Dedifferentiated amniotic fluid mesenchymal stem cell (primary cell): ENCODE measurements at regions not wholly inside any gene's neighbourhood (a gene's known extent, or its start where the extent isn't known, plus 50 kb on each side); places are given as distances from the start of the nearest gene placed in this dataset.

Experiments used
- DNase-seq: peaks from one replicate; pipeline ENCODE4 v3.0.0-alpha.2; 2016; ENCODE audit errors: extremely low spot score

DNA sequence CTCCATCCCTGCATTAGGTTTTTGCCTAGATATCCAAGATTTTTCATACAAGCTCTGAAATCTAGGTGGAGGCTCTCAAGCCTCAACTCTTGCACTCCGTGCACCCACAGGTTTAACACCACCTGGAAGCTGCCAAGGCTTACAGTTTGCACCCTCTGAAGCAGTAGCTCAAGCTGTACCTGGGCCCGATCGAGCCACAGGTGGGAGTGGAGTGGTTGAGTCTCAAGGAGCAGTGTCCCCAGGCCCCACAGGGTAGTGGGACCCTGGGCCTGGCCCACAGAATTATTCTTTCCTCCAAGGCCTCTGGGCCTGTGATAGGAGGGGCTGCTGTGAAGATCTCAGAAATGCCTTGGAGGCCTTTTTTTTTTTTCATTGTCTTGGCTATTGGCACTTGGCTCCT is 973.5 kb upstream of the MAP3K7 start:
- no peak for DNase-seq

DNA sequence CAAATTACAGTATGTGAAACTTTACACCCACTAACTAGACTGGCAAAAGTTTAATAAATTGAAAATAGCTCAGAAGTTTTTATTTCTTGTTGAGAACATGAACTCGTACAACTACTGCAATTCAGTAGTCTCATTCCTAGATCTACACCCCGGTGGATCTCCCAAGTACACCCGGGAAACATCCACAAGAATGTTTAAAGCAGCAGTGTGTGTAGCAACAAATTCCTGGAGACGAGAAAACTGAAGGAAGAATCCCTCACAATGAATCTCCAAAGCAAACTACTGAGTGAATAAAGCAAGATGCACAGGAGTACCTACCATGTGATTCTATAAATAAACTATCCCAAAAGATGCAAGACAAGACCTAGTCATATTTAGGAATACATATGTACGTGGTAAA is 954.0 kb upstream of the MAP3K7 start:
- DNase-seq, result no peak

DNA sequence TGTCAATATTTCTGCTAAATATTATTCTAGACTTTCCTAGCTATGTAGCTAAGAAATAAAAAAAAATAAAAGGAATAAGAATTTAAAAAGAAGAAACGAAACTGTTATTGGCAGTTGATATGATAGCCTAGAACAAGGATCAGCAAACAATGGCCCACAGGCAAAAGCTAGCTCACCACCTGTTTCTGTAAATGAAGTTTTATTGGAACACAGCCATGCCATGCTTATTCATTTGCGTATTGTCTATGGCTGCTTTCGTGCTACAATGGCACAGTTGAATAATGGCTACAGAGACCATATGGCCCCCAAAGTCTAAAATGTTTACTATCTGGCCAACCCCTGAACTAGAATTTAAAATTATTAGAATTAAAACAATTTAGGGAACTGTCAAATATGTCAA is 952.6 kb upstream of the MAP3K7 start:
- DNase-seq, result no peak

DNA sequence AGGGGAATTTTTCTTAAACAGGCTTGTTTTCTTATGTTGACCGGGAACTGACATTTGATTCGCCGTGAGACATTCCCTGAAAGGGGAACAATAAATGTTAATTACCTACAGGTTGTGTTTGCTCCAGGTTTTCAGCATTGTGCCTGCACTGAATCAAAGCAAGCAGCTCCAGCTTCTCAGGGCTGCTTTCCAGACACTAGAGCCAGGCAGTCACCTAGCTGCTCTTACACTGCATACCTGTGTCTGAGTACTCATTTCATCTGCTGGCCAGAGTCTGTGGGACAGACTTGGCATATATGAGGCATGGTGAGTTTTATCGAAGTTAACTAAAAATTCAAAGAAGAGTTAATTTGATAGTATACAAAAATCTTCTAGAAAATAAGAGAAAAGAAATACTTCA is 951.8 kb upstream of the MAP3K7 start:
- no peak for DNase-seq

DNA sequence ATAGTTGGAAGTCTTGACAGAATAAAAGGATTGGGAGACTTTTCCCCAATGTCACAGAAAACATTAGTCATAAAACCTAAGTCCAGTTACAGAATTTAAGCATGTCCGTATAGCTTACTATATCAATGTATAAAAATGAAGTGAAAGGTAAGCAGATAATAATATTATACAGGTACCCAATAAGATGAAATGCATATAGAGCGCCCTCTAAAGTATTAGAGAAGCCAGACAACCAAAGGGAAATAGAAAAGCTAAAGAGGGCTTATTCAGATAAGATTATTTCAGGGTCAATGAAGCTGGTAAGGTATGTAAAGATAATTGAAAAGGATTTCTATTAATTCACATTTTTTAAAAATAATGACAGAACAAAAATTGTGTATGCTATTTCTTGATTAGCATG is 947.7 kb upstream of the MAP3K7 start:
- no peak for DNase-seq

DNA sequence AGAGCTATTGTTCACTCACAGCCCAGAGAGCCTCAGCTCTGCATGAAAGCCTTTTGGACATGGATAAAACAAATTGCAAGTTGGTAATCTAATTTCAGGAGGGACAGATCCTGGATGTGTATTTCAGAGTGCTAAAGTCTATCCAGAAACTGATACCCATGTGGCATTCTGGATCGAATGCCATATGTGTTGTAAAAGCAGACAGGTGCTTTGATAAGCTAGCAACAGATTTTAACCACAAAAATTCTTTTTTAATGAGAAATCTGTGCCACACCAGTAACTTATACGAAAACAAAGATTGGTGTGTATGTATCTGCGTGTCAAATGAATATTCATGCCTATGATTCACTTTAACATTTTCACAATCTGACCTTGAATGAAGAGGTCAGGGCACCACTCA is 936.6 kb upstream of the MAP3K7 start:
- DNase-seq, result no peak

DNA sequence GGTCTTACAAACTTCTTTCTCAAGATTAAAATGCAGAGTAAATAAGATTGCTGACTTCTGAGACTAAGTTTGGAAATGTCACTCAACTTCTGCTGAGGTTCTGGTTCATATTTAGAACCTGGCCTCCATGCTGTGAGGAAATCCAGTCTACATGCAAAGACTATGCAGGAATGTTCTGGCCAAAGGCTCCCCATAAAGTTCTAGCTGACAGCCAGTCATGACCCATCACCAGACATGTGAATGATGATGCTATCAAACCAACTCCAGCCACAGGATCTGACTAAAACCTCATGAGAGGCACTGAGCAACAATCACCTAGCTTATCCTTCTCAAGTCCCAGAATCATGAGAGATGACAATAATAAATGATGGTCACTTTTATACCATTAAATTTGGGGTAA is 935.1 kb upstream of the MAP3K7 start:
- DNase-seq, result no peak

DNA sequence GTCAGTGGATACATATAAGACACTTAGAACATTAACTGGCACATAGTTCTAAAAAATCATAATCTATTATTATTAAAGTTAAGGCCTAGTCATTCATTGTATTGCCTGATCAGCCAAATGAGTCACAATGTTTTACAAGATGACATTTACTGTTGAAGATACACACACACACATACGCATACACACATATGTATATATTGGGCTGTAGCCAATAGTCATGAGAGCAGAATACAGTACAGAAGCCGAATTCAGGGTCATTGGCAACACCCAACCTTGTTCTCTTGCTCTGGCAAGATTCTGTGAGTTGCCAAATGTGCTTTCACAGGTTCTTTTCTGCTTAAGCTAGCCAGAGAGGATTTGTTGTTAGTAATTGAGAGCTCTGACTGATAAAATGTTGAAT is 922.8 kb upstream of the MAP3K7 start:
- no peak for DNase-seq

DNA sequence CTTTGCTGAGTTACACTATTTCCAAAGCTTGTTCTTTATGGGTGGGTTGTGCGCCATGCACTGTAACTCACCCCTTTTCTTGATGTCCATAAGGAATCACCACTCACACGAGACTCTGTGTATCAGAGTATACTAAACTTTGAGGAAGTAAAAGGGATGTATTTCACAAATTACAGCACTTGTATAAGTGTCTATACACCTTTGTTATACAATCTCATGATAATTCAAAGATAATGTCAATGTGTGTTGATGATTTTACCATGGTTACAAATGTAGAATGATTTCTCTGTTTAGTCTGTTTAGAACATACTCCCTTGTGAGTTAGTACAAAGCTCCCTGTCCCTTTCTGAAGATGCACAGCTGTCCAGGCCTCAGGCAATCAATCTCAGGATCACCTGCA is 922.2 kb upstream of the MAP3K7 start:
- DNase-seq, result no peak

DNA sequence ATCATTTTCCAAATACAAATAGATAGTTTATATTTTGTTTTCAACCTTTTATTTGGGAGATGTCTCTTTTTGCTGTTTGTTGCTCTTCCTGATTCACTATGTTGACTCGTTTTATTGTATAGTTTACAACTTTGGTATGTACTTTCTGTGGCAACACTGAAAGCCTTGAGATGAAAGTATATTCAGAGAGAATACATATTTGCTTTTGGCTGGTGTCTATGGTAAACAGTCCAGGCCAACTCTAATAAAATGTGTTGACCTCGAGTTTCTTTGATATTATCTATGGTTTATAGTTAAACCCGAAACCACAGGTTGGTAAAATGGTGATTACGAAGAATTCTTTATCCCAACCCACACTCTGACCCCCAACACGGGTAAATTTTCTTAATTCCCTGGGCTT is 919.6 kb upstream of the MAP3K7 start:
- DNase-seq, result no peak

DNA sequence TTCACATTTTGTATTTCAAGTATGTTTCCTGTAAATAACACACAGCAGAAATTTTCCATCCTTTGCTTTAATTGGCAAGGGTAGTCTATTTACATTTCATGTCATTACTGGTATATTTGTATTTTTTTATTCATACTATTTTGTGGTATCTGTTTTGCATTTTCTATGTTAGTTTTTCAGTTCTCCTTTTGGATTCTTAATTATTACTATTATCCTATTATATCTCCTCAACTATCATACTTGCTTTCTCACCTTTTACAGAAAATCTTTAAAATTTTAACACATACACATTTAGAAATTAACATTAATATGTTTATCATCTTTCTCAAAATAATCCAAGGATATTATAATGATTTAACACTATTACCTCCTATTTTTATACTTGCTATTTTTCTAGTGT is 918.3 kb upstream of the MAP3K7 start:
- DNase-seq, result no peak

DNA sequence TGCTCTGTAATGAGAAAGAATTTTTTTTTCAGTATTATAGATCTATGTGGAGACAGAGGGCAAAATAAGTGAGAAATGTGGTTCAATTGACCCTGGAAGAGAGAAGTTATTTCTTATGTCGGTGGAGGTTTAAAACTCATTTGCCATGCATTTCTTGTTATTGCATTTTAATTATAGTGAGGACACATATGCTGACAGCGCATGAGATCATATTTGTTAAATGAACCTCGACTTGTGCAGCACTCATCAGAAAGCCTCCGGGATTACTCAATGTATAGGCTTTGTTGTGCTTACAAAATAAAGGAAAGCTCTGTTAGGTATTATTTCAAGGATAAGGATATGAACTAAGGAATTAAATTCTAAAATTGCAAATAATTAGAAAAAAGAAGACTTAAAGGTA is 915.1 kb upstream of the MAP3K7 start:
- DNase-seq, result no peak

DNA sequence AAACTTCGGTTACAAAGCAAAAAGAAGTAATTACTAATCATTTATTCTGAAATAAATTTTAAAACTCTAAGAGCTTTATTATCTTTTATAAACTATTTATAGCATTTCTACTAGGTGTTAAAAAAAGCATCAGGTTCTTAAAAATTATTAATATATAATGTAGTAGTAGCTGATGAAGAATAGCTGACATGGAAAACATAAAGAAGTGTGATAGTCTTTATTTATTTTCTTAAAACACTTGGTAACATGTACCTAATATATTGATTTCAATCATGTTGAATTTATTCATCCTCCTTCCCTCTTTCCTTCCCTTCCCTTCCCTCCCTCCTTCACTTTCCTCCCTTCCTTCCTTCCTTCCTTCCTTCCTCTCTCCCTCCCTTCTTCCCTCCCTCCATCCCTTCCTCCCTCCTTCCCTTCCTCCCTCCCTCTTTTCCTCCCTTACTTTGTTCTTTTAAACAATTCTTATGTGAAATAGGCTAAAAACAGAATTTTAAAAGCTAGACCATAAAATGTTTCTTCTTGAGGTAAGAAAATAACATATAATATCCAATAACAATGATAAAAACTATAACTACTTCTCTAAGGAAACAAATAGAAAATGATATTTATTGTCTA is 913.9 kb upstream of the MAP3K7 start:
- no peak for DNase-seq

DNA sequence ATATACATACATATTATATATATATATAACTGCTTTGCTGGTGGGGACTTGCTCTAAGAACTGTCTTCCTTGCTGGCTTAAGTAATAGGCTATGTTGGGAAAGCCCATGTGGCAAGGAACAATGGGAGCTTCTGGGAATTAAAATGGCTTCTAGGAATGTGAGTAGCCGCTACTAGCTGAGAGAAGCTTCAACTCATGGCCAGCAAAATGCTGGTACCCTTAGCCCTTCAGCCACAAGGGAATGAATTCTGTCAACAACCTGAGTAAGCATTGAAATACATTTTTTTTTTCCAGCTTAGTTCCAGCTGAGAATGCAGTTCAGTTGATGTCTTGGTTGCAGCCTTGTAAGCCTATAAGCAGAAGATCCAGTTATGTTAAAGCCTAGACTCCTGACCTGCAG is 911.7 kb upstream of the MAP3K7 start:
- DNase-seq, result no peak

DNA sequence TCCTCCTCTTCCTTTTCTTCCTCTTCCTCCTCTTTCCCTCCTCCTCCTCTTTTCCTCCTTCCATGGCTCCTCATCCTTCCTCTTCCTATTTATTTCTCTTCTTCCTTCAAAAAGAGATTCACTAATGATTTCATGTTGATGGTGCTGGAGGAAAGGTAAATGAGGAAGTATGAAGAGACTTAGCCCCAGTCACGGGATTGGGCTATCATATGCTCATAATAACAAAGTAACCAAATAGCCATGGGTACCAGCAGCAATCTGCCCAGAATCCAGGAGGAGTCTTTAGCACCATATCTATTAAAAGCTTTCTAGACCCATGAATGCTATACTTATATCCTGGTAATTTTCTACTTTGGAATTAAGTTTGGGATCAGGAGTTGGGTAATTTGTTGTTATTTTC is 910.9 kb upstream of the MAP3K7 start:
- no peak for DNase-seq

DNA sequence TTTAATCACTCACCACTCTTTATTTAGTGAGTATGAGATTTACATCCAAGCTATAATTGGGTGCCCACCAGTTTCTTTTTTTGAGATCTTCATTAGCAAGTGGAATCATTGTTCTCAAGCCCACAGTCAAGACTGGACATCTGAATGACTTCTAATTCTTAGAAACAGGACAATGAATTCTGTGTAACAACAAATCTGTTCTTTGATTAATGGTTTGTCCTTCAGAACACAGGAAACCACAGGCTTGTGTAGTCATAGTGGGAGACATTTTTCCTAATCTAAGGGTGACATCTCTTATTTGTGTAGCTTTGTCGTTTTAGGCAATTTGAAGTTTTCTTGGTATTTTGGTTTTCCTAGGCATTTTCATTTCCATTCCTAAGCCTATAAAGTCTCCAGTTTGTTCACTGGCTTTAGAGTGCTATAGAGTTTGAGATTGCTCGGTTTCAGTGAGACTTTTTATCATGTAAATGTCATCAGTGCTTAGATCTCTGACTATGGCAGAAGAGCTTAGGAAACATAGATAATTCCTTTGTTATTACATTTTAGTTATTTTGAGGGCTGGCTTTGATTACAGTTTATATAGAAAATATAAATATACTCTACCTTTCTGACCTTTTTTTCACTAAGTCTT is 903.9 kb upstream of the MAP3K7 start:
- DNase-seq, result no peak

DNA sequence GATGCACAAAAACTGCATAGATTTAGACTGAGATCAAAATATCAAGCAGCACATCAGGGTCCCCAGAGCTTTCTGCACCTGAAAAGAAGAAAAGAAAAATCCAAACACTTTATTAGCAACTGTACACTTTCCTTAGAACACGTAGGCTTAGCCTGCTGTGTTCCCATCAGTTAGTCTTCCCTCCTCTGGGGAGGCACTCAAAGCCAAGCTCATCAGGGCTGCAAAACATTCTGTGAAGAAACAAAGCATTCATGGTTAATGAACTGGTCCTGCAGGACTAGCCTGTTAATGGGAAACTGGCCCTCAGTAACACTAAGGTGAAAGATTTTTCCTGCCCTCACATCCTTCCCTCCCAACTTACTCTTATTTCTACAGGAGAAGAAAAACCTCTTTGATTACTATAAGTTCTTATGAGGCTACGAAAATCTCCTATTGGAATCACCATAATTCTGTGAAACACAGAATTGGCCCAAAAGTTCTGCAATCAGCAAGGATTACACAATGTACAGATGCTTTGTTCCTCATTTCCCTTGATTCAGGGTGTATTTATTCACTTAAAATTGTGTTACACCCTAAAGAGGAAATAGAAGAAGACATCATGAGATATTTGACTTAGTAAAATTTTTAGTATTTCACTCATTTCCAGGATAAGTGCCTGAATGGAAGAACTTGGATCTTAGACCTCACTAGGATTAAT is 901.0 kb upstream of the MAP3K7 start:
- no peak for DNase-seq

DNA sequence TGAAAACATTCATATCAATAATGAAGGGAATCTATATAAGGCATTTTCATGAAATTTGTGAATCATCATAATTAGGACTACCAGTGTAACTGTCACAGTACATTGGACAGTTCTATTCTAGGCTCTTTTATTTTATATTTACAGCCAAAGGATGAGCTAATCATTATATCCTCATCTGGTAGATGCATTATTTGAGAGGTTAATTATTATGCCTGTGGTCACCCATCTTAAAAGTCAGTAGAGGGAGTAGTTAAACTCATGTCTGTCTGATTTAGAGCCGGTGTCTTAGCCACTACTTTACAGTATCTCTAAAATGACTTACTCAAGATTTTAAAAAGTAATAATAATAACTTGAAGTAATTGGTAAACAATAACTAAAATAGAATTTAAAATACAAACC is 899.3 kb upstream of the MAP3K7 start:
- DNase-seq, result no peak

DNA sequence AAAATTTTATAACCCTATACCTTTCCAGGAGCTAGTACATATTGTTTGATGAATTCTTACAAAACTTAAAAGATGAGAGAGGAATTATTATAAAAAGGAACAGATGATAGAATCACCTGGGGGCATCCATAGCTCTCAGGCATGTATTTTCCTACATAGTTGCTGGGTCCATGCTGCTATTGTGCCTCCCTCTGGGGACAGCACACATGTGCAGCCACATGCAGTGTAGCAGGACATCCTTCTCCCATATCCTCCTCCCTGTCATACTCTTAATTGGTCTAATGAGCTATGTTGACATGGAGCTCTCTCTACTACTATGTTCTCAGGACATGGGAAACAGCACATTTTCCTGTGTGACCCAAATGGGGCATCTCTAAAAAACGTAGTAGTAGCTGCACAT is 898.2 kb upstream of the MAP3K7 start:
- DNase-seq, result no peak

DNA sequence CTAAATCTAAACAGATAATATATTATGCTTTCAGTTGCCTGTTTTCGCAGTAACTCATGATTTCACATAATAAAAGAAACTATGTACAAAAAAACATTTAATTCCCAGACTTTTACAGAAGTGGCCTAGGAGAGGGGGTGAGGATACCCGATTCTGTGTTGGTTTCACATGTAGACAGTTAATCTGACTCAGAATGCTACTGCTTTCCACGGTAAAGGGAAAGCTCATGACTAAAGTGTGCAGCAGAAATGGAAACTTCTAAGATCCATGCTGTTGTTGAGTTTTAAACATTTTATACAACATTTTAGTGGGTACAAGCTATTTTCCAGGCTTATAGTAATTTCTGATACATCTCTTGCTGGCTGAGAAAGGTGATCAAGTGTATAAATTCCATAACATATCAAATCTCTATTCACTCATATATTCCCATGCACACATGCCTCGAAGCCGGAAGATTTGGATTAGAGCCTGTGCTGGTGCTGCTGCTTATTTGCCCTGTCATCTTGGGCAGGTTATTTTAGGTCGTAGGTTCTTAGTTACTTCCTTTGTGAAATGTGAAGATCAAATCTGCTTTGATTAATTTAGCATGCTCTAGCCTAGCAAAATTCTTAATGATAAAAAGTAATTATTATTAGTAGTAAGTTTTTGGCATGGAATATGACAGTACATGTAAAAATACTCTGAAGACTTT is 896.7 kb upstream of the MAP3K7 start:
- DNase-seq, result no peak

DNA sequence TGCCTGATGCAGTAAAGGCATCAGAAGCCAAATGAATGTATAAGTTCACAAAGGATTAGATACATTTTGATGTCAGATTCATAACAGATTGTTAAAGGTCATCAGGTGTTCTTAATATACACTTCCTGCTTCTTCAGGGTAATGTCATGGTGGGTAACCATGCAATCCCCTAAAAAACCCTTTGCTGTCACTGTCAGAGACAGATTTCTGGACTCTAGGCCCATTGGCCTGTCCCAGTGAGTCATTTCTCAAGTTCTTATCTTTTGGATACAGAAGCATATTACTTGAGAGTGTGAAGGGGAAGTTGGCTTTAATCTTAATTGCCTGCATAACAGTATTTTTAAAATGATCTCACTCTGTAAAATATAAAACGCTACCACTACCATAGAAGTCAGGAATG is 895.6 kb upstream of the MAP3K7 start:
- DNase-seq, result no peak

DNA sequence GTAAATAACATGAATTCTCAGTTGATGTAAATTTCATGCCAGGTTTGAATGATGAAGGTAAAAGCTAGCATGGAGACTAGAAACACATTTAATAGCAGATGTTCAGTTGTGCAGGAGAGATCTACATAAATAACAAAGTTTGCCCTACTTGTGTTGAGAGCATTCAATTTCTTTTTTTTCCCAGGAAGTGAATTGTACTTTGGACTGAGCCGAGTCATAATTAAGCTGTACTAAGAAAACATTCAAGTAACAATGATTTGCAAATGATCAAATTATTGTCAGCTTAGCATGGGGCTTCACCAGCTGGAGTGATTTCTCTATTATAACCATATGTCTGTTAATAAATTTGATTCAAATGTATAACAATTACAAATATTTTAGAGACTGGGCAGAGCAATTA is 893.5 kb upstream of the MAP3K7 start:
- DNase-seq, result no peak

DNA sequence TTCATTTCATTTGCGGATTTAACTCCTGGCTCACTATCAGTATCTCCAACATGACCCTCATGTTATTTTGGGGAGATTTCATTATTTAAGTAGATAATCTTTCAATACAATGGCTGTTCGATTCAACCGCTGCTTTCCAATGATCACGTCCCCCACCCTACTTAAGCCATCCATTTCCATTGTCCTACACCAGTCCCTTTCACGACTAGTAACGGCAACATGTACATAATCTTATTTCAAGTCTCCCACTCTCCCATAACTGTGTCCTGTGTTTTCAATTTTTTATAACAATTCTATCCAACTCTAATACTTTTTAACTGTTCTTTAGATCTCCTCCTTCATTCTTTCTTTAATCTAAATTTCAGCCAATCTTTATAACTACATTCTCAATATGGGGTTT is 890.8 kb upstream of the MAP3K7 start:
- DNase-seq, result no peak
